K562 (cell line): ENCODE measurements at regions not wholly inside any gene's neighbourhood (a gene's known extent, or its start where the extent isn't known, plus 50 kb on each side); places are given as distances from the start of the nearest gene placed in this dataset.

Source experiments
- ATAC-seq: fragments of 200-7000 bp; cut with Tn5 transposase; 3 replicates; pipeline ENCODE4 v1.9.1; 2020; ENCODE audit warnings: moderate library complexity
- BruUV-seq: library from RNA; stranded (reverse); fragments of 400-500 nt; replicated peaks from 2 replicates; lab custom pipeline; 2021; lab: Mats Ljungman, UMichigan
- CTCF ChIA-PET: fragments of 300-600 bp; formaldehyde crosslinking; extraction: SDS; loops from one replicate; lab custom pipeline; 2021; ENCODE audit warnings: low intra/inter-chr PET ratio; lab: Yijun Ruan, JAX
- POLR2A ChIA-PET: fragments of 300-600, 350-650 bp; sonication (Branson Sonifier 250); formaldehyde crosslinking; extraction: SDS; loops from one replicate; lab custom pipeline; 2021; ENCODE audit warnings: antibody characterized with exemption, inconsistent platforms; lab: Yijun Ruan, JAX
- DNase-seq, 4 experiments: peaks; one replicate each; pipeline versions ENCODE4 v3.0.0 to v3.0.0-alpha.2; 2011 to 2018; ENCODE audit warnings: low spot score in 3 of 4, mixed read lengths in 3 of 4; ENCODE audit errors: extremely low read depth in 1 of 4
- FAIRE-seq: peaks from 2 replicates; lab custom pipeline; 2011; peaks lifted over from hg19 to GRCh38; lab: Jason Lieb, UNC
- H2AFZ ChIP-seq: 2 replicates; pipeline ENCODE4 v1.6.0; 2011; ENCODE audit warnings: low read depth, low read length, control low read depth, inconsistent platforms
- H3K27ac ChIP-seq: fragments of 200-600 bp; 3 replicates; pipeline ENCODE4 v1.8.0; 2011; ENCODE audit warnings: low read depth, mild to moderate bottlenecking, control low read depth, inconsistent platforms, low read length, moderate library complexity, mixed read lengths; ENCODE audit errors: extremely low read depth
- H3K27me3 ChIP-seq, 2 experiments: fragments of 300-600 bp in 1 of 2; 2 replicates in 1 of 2; 3 replicates in 1 of 2; pipeline versions ENCODE4 v1.6.0 to v1.8.0; 2011; ENCODE audit warnings: inconsistent platforms in 2 of 2, low read length in 2 of 2, mild to moderate bottlenecking in 1 of 2, mixed read lengths in 1 of 2, moderate library complexity in 1 of 2; ENCODE audit not compliant: control insufficient read depth in 2 of 2, insufficient read depth in 2 of 2
- H3K36me3 ChIP-seq: fragments of 300-600 bp; 3 replicates; pipeline ENCODE4 v1.8.0; 2011; ENCODE audit warnings: mild to moderate bottlenecking, low read length, inconsistent platforms; ENCODE audit not compliant: control insufficient read depth, insufficient read depth
- H3K4me1 ChIP-seq, 2 experiments: fragments of 200-600 bp in 1 of 2; replicated peaks in 1 of 2; 2 replicates in 1 of 2; 3 replicates in 1 of 2; pipeline versions ENCODE4 v1.5.1 to v1.8.0; 2011; ENCODE audit warnings: inconsistent platforms in 2 of 2, low read length in 2 of 2, mild to moderate bottlenecking in 1 of 2, mixed read lengths in 1 of 2, moderate library complexity in 1 of 2; ENCODE audit not compliant: control insufficient read depth in 2 of 2, insufficient read depth in 2 of 2
- H3K4me2 ChIP-seq: 2 replicates; pipeline ENCODE4 v1.6.1; 2011; ENCODE audit warnings: low read length, control low read depth, inconsistent platforms, mixed read lengths; ENCODE audit not compliant: insufficient read depth
- H3K4me3 ChIP-seq: fragments of 200-600 bp; sonication (generic), shearing (Covaris generic); 2 replicates; pipeline ENCODE4 v1.5.1; 2016; ENCODE audit warnings: control low read depth, inconsistent platforms
- H3K79me2 ChIP-seq: fragments of 200-600 bp; 3 replicates; pipeline ENCODE4 v1.8.0; 2011; ENCODE audit warnings: low read length, inconsistent platforms; ENCODE audit not compliant: control insufficient read depth, insufficient read depth
- H3K9ac ChIP-seq, 2 experiments: 2 replicates each; pipeline versions ENCODE4 v1.6.0 to v1.6.1; 2011; ENCODE audit warnings: low read depth in 2 of 2, low read length in 2 of 2, control low read depth in 1 of 2, inconsistent platforms in 1 of 2, mild to moderate bottlenecking in 1 of 2, mixed read lengths in 1 of 2; ENCODE audit not compliant: insufficient read depth in 1 of 2
- H3K9me1 ChIP-seq: one replicate; pipeline ENCODE4 v1.6.0; 2011; ENCODE audit warnings: inconsistent platforms, mild to moderate bottlenecking, low read length, moderate library complexity; ENCODE audit not compliant: control insufficient read depth, insufficient read depth
- H3K9me3 ChIP-seq: replicated peaks from 2 replicates; pipeline ENCODE4 v1.5.1; 2011; ENCODE audit warnings: low read depth, low read length, inconsistent platforms; ENCODE audit not compliant: control insufficient read depth, insufficient read depth
- H4K20me1 ChIP-seq: replicated peaks from 2 replicates; pipeline ENCODE4 v1.6.1; 2011; ENCODE audit warnings: low read length, inconsistent platforms, mixed read lengths; ENCODE audit not compliant: control insufficient read depth, insufficient read depth
- CBFA2T3 ChIP-seq: fragments of 450-650 bp; IDR thresholded peaks from 2 replicates; pipeline ENCODE4 v1.6.1; 2017
- FOXK2 ChIP-seq, 2 experiments: fragments of 450-650 bp; IDR thresholded peaks in 1 of 2; conservative IDR thresholded peaks in 1 of 2; 2 replicates each; pipeline ENCODE4 v1.6.1; 2016; ENCODE audit warnings: low read depth in 2 of 2, mild to moderate bottlenecking in 1 of 2
- TAF7 ChIP-seq: fragments of 450-650 bp; IDR thresholded peaks from 2 replicates; pipeline ENCODE4 v1.6.1; 2016; ENCODE audit warnings: missing genetic modification characterization, missing compliant biosample characterization
- TARDBP ChIP-seq: fragments of 450-650 bp; IDR thresholded peaks from 2 replicates; pipeline ENCODE4 v1.6.1; 2016
- ZNF354B ChIP-seq: fragments of 250-450 bp; sonication (Bioruptor Pico); IDR thresholded peaks from 2 replicates; pipeline ENCODE4 v1.4.0; 2020
- WGBS: fragments of 100-300 bp; shearing (Covaris generic); methylation state at CpG from one replicate; pipeline ENCODE4 v1.1.6; 2016; ENCODE audit warnings: low coverage, mixed read lengths; ENCODE audit not compliant: insufficient coverage; ENCODE audit errors: missing lambda C conversion rate; 5-methylcytosine and 5-hydroxymethylcytosine counted together
- in situ Hi-C: fragments of 300-500 bp; cut with MboI; formaldehyde crosslinking; loops from 4 replicates; pipeline ENCODE4 v1.15.0; 2018; ENCODE audit warnings: inconsistent platforms, mixed read lengths
- intact Hi-C: fragments of 100-400 bp; cut with micrococcal nuclease; formaldehyde crosslinking; loops from 2 replicates; pipeline ENCODE4 v1.14.2; 2022
- TF ChIP-seq, protein P1 (sequence below): fragments of 450-650 bp; formaldehyde crosslinking; IDR thresholded peaks from 2 replicates; pipeline ENCODE4 v1.4.0; 2022; ENCODE audit warnings: missing genetic modification characterization
- TF ChIP-seq, protein P2 (sequence below), 2 experiments: IDR thresholded peaks; 2 replicates each; pipeline ENCODE4 v1.6.1; 2011; ENCODE audit warnings: borderline replicate concordance in 1 of 2, control low read depth in 1 of 2, low read depth in 1 of 2, low read length in 1 of 2, mild to moderate bottlenecking in 1 of 2, mixed read lengths in 1 of 2, moderate library complexity in 1 of 2; ENCODE audit not compliant: insufficient read depth in 1 of 2, insufficient read length in 1 of 2, poor library complexity in 1 of 2, severe bottlenecking in 1 of 2; ENCODE audit errors: extremely low read depth in 1 of 2
- TF ChIP-seq, protein P3 (sequence below): fragments of 450-650 bp; IDR thresholded peaks from 2 replicates; pipeline ENCODE4 v1.6.1; 2016; ENCODE audit warnings: borderline replicate concordance

DNA sequence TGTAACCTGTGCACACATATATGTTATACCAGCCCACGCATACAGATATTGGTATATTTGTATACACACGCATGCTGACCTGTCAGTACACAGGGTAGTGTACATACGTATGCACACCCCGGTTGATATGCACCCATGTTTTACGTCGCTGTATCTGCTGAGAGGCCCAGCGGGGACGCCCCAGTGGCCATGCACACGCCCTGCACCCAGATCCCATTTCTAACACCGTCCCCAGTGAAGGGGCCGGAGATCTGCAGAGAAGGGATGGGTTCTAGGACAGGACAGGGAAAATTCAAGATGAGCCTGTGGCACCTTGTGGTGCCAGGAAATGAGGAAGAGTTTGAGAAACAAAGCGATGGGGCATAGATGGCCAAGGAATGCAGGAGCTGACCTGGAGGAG lies 57.2 kb upstream of the TTC34 start:
- no peak overlapping the region for H2AFZ ChIP-seq
- TF ChIP-seq, protein P1, sequence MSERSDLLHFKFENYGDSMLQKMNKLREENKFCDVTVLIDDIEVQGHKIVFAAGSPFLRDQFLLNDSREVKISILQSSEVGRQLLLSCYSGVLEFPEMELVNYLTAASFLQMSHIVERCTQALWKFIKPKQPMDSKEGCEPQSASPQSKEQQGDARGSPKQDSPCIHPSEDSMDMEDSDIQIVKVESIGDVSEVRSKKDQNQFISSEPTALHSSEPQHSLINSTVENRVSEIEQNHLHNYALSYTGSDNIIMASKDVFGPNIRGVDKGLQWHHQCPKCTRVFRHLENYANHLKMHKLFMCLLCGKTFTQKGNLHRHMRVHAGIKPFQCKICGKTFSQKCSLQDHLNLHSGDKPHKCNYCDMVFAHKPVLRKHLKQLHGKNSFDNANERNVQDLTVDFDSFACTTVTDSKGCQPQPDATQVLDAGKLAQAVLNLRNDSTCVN (CRISPR knock-in tag), result no peak
- TF ChIP-seq, protein P2, sequence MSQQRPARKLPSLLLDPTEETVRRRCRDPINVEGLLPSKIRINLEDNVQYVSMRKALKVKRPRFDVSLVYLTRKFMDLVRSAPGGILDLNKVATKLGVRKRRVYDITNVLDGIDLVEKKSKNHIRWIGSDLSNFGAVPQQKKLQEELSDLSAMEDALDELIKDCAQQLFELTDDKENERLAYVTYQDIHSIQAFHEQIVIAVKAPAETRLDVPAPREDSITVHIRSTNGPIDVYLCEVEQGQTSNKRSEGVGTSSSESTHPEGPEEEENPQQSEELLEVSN (IDR thresholded peaks at IDR 0.05; ENCODE audit: borderline replicate concordance in 1 of 2, extremely low read depth in 1 of 2, insufficient read depth in 1 of 2, insufficient read length in 1 of 2, low read depth in 1 of 2, low read length in 1 of 2, poor library complexity in 1 of 2, severe bottlenecking in 1 of 2), result no peak
- no peak for TF ChIP-seq FOXK2 (conservative IDR thresholded peaks at IDR 0.05 in 1 of 2, IDR thresholded peaks at IDR 0.05 in 1 of 2; ENCODE audit: low read depth in 2 of 2)
- no peak for TF ChIP-seq ZNF354B (CRISPR knock-in tag)
- TF ChIP-seq CBFA2T3, result no peak
- TF ChIP-seq TARDBP, result no peak
- no peak for TF ChIP-seq TAF7 (tag)
- TF ChIP-seq, protein P3, sequence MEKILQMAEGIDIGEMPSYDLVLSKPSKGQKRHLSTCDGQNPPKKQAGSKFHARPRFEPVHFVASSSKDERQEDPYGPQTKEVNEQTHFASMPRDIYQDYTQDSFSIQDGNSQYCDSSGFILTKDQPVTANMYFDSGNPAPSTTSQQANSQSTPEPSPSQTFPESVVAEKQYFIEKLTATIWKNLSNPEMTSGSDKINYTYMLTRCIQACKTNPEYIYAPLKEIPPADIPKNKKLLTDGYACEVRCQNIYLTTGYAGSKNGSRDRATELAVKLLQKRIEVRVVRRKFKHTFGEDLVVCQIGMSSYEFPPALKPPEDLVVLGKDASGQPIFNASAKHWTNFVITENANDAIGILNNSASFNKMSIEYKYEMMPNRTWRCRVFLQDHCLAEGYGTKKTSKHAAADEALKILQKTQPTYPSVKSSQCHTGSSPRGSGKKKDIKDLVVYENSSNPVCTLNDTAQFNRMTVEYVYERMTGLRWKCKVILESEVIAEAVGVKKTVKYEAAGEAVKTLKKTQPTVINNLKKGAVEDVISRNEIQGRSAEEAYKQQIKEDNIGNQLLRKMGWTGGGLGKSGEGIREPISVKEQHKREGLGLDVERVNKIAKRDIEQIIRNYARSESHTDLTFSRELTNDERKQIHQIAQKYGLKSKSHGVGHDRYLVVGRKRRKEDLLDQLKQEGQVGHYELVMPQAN, result no peak
- TF ChIP-seq, all 486 proteins: peak for 0
- Histone ChIP-seq H3K79me2 (no peaks in the 10 kb centered on the region), H3K4me1 (peaks cover 0 to 4% of the 10 kb centered on the region in 2 experiments; a peak in 1 of 5 replicates), H3K36me3 (no peaks in the 10 kb centered on the region), H3K9ac (no peak overlapping the region), H3K27ac (no peak overlapping the region), H3K4me3 (no peak overlapping the region), H3K9me1 (no peaks in the 10 kb centered on the region), H3K4me2 (no peak overlapping the region), H3K27me3 (peaks cover 0 to 36% of the 10 kb centered on the region in 2 experiments; a peak in 3 of 5 replicates), H3K9me3 (no peaks in the 10 kb centered on the region), H4K20me1 (no peaks in the 10 kb centered on the region)
- CTCF ChIA-PET, result no interaction called here
- no TSS peak for BruUV-seq
- intact Hi-C loops, result no loop called here
- FAIRE-seq, result no peak
- no peak for DNase-seq
- POLR2A ChIA-PET, result no interaction called here
- no peak for ATAC-seq
- WGBS, result 20% methylated on average over 12 of the region's 12 CpGs
- in situ Hi-C loops, result no loop called here
